SHP77 treated with DMSO at 0.1 percent for 48 hours (cell line): ENCODE measurements at regions not wholly inside any gene's neighbourhood (a gene's known extent, or its start where the extent isn't known, plus 50 kb on each side); places are given as distances from the start of the nearest gene placed in this dataset.
"Not testable (repeated sequence)": the region's sequence is repeated elsewhere in the genome, so short reads cannot be mapped to it uniquely, and the experiment has no call there.

ENCODE experiments used
- DNase-seq: peaks from one replicate; lab custom pipeline; 2025; lab: John Stamatoyannopoulos, UW

DNA sequence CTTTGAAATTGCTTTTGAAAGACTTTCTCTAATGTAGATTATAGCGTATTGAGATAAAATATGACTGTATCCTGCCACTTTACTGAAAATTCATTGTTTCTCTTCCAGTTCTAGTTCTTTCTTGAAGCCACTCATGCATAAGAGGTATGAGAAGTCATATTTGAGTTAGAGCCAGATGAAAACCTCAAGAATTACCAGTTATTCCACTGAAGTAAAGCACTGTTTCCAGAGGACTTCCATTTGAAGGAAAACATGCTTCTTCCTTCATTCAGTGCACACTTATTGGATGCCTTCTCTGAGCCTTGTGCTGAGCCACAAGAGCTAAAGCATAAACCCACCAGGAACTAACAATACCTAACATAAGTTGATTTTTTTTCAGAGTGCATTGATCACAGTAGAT, 513.4 kb downstream of the ZNF385D start:
- no peak for DNase-seq

GRCh38 chr3:21235491-21235890, 515.5 kb downstream of the ZNF385D start:
- no peak for DNase-seq

DNA sequence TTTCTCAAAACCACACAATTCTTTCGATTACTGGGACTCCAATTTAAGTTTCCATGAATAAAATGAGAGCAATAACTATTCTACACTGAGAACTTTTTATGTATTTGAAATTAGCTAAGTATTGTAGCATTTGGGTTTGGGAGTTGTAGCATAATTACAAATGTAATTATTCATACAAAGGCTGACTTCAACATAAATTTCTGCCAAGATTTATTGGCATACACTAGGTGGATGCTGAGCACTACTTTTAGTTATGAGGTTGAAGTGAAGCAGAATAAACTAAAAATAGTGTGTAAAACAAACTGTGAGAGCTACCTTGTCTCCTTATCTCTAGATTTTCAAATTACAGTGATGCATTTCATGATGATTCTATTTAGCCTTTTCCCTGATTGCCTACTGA, 516.1 kb downstream of the ZNF385D start:
- DNase-seq, result no peak

- DNase-seq, result no peak
These were observed 521.4 kb downstream of the ZNF385D start for GRCh38 chr3:21229426-21230135.

DNA sequence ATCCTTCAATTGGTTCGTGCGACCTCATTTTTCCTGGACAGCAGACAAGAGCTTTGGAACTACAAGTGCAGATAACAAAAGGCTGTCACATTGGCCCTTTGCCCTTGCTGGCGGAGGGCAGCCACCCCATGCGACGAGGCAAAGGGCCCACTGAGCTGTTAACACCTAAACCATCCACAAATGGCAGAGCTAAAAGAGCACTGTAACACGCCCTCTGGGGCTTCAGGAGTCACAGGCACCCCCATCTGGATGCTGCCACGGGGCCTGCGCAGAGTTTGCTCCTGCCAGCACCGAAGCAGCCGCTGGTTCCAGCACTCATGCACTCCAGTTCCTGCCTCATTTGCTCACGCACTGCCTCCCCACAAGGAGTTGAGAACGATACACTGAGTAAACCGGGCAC, 524.9 kb downstream of the ZNF385D start:
- DNase-seq, result no peak

GRCh38 chr3:21220944-21221343, 530.1 kb downstream of the ZNF385D start:
- no peak for DNase-seq

- no peak for DNase-seq
These were observed 534.4 kb downstream of the ZNF385D start for GRCh38 chr3:21216598-21216997.

DNA sequence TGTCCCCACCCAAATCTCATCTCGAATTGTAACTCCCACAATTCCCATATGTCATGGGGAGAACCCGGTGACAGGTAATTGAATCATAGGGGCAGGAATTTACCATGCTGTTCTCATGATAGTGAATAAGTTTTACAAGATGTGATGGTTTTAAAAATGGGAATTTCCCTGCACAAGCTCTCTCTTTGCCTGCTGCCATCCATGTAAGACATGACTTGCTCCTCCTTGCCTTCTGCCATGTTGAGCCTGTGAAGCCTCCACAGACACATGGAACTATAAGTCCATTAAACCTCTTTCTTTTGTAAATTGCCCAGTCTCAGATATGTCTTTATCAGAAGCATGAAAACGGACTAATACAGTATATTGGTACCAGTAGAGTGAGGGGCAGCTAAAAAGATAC, 546.9 kb downstream of the ZNF385D start:
- not testable (repeated sequence) for DNase-seq

- DNase-seq, result no peak
These were observed 555.8 kb downstream of the ZNF385D start for GRCh38 chr3:21195203-21195602.

DNA sequence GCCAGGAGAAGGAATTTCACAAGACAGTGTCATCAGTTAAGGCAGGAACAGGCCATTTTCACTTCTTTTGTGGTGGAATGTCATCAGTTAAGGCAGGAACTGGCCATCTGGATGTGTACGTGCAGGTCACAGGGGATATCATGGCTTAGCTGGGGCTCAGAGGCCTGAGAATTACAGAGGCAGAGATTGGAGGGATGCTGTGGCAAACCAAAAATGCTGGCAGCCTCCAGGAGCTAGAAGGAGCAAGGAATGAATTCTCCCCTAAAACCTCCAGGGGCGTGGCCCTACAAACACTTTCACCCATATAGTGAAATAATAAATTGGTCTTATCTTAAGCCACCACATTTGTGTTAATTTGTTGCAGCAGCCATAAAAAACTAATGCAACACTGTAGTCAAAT, 557.0 kb downstream of the ZNF385D start:
- not testable (repeated sequence) for DNase-seq

GRCh38 chr3:21188459-21188858, 562.6 kb downstream of the ZNF385D start:
- no peak for DNase-seq

GRCh38 chr3:21185816-21186314, 565.1 kb downstream of the ZNF385D start:
- no peak for DNase-seq

DNA sequence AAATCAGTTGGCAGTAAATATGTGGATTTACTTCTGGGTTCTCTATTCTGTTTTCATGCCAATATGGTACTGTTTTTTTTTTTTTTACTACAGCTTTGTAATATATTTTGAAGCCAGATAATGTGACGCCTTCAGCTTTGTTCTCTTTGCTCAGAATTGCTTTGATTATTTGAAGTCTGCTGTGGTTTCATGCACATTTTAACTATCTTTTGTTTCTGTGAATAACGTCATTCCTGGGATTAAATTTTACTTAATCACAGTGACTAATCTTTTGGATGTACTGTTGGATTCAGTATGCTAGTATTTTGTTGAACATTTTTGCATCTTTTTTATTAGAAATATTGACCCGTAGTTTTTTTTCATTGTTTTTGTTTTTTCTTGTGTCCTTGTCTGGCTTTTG, 576.5 kb downstream of the ZNF385D start:
- no peak for DNase-seq

- DNase-seq, result peak; percentile 19
These were observed 580.0 kb downstream of the ZNF385D start for GRCh38 chr3:21170964-21171363.

GRCh38 chr3:21169948-21170347, 581.1 kb downstream of the ZNF385D start:
- DNase-seq, result no peak

DNA sequence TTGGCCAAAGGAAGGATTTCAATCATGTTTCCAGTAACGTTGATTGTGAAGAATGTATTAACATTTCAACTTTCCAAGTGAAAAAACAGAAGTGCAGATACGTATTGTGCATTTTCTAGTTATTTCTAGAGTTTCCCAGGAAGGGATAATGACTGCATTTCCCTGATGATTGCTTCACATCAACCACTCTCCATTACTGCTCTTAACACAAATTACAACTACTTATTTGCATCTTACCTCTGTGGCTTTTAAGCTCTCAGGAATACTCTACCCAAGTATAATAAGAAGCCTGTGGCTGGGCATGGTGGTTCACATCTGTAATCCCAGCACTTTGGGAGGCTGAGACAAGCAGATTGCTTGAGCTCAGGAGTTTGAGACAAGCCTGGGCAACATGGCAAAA, 582.5 kb downstream of the ZNF385D start:
- DNase-seq, result no peak

DNA sequence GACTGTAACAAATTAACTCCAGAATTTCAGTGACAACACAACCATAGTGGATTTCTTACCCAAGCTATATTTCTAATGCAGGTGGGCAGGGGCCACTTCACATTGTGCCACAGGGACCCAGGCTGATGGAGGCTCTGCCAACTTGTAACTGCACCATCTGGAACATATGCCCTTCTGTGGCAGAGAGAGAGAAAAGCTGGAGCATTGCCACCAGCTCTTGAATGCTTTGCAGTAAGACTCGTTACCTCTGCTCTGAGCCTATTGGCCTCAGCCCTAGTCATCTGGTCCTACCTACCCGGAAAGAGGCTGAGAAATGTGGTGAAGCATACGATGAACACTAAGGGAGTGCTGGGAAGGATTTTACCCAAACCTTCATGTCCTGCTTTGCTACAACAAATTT, 587.1 kb downstream of the ZNF385D start:
- no peak for DNase-seq

GRCh38 chr3:21159543-21159906, 591.5 kb downstream of the ZNF385D start:
- DNase-seq, result no peak

DNA sequence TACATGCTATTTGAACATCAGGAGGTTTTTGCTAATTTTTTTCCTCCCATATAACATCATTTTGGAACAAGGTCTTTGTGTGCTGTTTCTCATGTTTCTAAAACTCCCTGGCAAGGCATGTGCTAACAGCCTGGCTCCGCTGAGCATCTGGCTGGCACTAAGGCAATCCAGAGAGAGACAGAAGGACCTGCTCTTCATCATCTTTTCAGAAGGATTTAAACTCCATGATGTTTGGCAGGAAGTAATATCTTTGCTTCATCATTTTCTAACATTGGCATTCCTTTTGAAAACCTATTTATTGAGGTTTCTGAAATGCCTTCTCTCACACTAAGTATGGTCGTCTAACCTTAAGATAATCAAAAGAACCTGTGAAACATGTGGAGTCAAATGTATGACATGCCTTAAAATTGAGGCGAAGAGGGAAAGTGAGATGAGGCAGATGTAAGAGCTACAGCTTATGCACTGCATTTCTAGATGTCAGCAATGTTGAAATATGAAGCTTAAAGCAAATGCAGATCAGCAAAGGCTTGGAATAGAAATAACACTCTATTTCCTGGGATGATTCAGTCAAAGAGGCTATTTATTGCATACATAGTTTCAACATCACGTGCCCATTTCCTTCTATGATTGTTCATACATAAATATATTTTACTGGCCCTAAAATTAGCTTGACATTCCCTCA, 592.0 kb downstream of the ZNF385D start:
- no peak for DNase-seq

DNA sequence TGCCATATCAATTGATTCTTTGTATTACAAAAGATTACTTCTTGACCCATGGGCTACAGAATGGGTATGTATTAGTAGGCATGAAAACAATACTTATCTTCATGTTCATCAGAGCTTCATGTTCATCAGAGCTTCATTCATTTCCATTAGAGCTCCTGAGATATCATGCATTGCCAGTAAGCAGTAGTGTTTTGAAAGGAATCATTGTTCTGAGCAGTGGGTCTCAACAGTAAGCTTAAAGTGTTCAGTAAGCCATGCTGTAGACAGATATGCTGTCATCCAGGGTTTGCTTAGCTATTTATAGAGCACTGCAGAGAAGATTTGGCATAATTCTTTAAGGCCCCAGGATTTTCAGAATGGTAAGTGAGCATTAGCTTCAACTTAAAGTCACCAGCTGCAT, 596.1 kb downstream of the ZNF385D start:
- no peak for DNase-seq

GRCh38 chr3:21152555-21152954, 598.5 kb downstream of the ZNF385D start:
- DNase-seq, result no peak

GRCh38 chr3:21142949-21143348, 608.1 kb downstream of the ZNF385D start:
- no peak for DNase-seq

GRCh38 chr3:21142031-21142430, 609.0 kb downstream of the ZNF385D start:
- no peak for DNase-seq

GRCh38 chr3:21140785-21141184, 610.2 kb downstream of the ZNF385D start:
- DNase-seq, result no peak
